ENCODE measurements at regions not wholly inside any gene's neighbourhood (a gene's known extent, or its start where the extent isn't known, plus 50 kb on each side); places are given as distances from the start of the nearest gene placed in this dataset.

GRCh38 chr9:86629530-86629929 lies 275.3 kb upstream of the TUT7 start:
- no peak for TF ChIP-seq CTCF (IDR thresholded peaks at IDR 0.05; ENCODE audit: low read length)
- TF ChIP-seq EZH2 (IDR thresholded peaks at IDR 0.05; ENCODE audit: borderline replicate concordance, low read length) = no peak

All from OCI-LY1 (cell line).